ENCODE measurements at regions not wholly inside any gene's neighbourhood (a gene's known extent, or its start where the extent isn't known, plus 50 kb on each side); places are given as distances from the start of the nearest gene placed in this dataset.

DNA sequence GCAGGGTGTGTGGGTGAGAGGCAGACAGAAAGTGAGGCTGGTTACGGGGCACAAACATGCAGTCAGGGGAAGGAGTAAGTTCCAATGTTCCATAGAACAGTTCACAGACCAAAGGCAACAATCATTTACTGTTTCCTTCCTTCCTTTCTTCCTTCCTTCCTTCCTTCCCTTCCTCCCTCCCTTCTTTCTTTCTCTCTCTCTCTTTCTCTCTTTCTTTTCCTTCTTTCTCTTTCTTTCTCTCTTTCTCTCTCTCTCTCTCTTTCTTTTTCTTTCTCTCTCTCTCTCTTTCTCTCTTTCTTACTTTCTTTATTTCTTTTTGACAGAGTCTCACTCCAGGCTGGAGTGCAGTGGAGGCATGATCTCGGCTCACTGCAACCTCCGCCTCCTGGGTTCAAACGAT lies 125.8 kb upstream of the LPCAT1 start:
- TF ChIP-seq, protein P1, sequence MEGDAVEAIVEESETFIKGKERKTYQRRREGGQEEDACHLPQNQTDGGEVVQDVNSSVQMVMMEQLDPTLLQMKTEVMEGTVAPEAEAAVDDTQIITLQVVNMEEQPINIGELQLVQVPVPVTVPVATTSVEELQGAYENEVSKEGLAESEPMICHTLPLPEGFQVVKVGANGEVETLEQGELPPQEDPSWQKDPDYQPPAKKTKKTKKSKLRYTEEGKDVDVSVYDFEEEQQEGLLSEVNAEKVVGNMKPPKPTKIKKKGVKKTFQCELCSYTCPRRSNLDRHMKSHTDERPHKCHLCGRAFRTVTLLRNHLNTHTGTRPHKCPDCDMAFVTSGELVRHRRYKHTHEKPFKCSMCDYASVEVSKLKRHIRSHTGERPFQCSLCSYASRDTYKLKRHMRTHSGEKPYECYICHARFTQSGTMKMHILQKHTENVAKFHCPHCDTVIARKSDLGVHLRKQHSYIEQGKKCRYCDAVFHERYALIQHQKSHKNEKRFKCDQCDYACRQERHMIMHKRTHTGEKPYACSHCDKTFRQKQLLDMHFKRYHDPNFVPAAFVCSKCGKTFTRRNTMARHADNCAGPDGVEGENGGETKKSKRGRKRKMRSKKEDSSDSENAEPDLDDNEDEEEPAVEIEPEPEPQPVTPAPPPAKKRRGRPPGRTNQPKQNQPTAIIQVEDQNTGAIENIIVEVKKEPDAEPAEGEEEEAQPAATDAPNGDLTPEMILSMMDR (IDR thresholded peaks at IDR 0.05; ENCODE audit: insufficient read depth, low read length, poor library complexity, severe bottlenecking), result no peak
- TF ChIP-seq EZH2phosphoT487 (conservative IDR thresholded peaks at IDR 0.05; ENCODE audit: low read length), result no peak
